SKM-1 (cell line): ENCODE measurements at regions not wholly inside any gene's neighbourhood (a gene's known extent, or its start where the extent isn't known, plus 50 kb on each side); places are given as distances from the start of the nearest gene placed in this dataset.
A peak's percentile ranks its signal among the peaks of the same experiment; 100 is the strongest.
"Not testable (repeated sequence)": the region's sequence is repeated elsewhere in the genome, so short reads cannot be mapped to it uniquely, and the experiment has no call there.

Experiments
- DNase-seq: peaks from one replicate; lab custom pipeline; 2025; ENCODE audit not compliant: unreplicated experiment; lab: John Stamatoyannopoulos, UW

DNA sequence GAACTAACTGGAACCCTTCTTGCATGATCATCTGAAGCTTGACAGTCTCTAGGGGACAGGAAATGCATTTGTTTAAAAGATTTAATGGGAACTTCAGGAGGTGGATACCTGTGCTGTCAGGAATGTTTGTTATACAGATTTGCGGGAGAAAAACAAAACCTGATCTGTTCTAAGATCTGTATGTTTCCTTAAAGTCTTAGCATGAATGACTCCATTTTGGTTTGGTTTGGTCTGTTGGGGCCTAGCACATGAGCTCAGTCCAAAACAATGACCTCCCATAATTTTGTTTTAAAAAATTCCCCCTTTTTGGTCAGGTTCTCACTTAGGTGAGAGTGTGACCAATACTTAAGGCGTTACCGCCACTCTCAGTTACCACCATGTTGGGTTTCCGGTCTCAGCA lies 138.7 kb downstream of the AKR1D1 start:
- DNase-seq = no peak

DNA sequence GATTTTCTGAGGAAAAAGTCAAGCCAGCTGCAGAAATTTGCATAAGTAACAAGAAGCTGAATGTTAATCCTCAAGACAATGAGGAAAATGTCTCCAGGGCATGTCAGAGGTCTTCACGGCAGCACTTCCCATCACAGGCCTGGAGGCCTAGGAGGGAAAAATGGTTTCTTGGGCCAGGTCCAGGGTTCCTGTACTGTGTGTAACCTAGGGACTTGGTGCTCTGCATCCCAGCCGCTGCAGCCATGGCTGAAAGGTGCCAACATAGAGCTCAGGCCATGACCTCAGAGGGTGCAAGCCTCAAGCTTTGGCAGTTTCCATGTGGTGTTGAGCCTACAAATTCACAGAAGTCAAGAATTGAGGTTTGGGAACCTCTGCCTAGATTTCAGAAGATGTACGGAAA lies 144.1 kb downstream of the AKR1D1 start:
- not testable (repeated sequence) for DNase-seq

DNA sequence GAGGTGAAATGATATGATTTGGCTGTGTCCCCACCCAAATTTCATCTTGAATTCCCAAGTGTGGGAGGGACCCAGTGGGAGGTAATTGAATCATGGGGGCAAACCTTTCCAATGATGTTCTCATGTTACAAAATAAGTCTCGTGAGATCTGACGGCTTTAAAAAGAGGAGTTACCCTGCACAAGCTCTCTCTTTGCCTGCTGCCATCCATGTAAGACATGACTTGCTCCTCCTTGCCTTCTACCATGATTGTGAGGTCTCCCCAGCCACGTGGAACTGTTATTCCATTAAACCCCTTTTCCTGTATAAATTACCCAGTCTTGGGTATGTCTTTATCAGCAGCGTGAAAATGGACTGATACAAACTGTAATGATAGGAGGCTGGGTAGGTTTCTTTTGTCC lies 145.1 kb downstream of the AKR1D1 start:
- DNase-seq = not testable (repeated sequence)

DNA sequence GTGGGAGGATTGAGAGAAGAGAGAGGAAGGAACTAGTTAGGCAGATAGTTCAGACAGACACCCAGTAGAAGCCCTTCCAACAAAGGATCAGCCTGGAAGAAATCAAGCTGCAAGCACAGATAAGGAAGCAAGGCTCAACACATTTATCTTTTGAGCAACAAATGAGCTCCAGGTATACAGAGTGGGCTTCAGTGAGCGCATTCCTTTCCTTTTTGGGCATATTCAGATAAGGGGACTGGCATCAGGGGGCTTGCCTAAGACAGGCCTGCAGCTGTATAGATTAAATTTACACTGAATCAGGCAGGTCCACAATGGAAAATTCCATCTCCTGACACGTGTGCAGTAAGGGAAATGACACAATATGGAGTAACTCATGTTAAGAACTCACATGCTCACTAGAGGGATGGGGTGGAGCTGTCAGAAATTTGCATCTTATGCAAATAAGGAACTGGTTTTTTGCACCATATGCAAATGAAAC lies 147.2 kb downstream of the AKR1D1 start:
- no peak for DNase-seq

DNA sequence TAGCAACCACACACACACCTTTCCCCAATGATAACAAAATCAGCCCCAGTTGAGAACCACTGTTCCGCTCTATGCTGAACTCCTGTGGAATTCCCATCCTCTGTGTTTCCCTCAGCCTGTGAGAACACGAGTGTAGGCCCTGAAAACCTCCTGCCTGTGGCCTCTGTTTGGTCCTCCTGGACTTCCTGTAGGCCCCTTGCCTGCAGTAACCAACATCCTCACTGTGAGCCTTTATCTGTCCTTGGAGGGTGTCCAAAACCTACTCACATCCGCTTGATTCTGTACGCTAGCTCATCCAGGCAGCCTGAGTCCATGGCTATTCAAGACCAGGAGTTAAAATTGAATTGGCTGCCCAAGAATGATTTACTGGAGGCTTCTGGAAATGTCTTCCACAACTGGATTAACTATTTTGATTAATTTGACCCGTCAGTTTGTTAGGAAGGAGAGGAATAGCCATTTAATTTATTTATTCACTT lies 149.8 kb downstream of the AKR1D1 start:
- DNase-seq = no peak

DNA sequence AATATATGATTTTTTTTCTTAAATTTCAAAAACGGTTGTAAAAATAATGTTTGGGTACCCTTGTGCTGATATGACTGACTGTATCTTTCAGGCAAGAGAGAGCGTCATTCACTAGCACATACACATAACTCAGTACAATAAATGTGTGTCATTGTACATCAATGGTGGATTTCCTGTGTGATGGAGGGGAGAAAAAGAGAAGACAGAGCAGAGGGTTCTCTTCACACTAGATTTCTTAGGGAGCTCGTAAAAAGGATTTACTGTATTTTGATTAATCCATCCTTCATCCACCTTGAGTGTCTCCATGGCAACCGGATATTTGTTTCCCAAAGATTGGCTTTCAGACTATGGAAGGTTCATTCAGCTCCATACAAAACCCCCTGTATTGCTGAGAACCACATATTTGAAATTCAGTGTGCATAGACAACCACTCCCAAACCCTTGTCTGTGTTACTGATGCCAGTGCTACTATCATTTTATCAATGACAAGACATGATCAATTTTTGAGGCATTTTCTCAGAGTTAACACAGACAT lies 150.6 kb downstream of the AKR1D1 start:
- no peak for DNase-seq

DNA sequence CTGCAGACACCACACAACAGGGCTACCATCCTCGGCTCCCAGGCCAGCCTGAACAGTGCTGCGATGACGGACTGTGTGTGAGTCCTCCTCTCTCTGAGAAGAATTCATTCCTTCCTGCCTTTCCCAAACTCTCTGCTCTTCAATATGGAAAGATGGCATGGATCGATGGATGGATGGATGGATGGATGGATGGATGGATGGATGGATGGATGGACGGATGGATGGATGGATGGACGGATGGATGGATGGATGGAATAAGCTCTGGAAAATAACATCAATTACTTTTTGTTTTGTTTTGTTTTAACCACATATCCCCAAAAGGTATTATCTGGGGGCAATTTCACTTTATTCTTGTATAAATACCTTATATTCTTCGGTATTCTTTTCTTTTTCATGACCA lies 151.9 kb downstream of the AKR1D1 start:
- DNase-seq = no peak

DNA sequence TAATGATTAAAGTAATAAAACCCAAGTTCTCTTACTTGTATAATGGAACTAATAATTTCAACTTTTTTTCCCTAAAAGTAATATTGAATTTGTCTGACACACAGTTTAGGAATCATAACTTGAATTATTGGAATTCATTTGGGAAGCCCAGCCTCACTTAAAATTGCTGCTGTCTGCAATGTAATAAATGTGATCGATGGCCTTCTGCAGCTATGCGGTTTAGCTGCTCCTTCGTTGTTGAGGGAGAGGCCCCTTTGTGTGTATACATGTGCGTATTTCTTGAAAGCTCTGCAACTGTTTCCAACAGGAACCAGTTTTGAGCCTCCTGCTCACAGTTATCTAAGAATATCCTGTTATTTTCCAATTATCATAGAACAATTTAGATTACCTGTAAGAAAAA lies 152.5 kb downstream of the AKR1D1 start:
- DNase-seq = no peak

DNA sequence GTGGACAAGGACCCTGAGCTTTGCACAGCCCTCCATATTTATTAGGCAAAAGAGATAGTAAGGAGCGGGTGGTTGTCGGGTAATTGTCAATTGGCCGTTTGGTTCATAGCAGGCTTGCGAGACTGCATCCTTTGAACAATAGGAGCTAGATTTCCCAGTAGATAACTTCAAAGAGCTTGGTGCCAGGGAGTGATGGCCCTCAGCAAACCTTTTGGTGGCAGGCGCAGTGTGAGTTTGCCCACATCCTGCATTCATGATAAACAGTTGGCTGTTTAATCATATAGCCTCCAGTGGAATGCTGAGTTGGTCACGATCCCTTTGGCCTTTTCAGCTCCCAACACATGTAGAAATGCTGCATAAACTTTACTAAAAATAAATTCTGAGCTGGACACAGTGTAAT lies 156.9 kb downstream of the AKR1D1 start:
- DNase-seq = no peak

DNA sequence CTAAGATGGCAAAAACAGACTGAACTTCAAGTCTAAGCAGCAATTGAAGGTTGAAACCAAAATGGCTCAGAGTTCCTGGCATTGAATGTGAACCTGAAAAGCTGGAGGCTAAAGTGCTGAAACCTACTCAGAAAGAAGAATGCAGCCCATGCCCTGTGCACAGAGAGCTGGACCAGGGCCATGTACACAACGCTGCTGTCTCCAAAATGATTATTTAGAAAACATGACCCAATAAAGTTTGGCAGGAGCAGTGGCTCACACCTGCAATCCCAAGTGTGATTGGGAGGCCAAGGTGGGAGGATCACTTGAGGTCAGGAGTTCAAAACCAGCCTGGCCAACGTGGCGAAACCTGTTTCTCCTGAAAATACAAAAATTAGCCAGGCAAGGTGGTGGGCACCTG lies 158.9 kb downstream of the AKR1D1 start:
- no peak for DNase-seq

DNA sequence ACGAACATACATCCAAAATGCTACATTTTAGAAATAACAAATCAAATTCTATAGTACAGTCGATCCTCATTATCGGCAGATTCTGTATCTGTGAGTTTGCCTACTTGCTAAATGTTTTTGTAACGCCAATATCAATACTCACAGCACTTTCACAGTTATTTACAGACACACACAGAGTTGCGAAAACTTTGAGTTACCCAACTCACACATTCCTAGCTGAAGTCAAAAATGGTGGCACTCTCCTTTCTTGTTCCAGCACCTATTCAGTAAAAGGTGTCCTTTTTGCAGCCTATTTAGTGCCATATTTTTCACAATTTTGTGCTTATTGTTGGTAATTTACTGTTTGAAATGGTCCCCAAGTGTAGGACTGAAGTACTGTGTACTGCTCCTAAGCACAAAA lies 161.7 kb downstream of the AKR1D1 start:
- DNase-seq = no peak

DNA sequence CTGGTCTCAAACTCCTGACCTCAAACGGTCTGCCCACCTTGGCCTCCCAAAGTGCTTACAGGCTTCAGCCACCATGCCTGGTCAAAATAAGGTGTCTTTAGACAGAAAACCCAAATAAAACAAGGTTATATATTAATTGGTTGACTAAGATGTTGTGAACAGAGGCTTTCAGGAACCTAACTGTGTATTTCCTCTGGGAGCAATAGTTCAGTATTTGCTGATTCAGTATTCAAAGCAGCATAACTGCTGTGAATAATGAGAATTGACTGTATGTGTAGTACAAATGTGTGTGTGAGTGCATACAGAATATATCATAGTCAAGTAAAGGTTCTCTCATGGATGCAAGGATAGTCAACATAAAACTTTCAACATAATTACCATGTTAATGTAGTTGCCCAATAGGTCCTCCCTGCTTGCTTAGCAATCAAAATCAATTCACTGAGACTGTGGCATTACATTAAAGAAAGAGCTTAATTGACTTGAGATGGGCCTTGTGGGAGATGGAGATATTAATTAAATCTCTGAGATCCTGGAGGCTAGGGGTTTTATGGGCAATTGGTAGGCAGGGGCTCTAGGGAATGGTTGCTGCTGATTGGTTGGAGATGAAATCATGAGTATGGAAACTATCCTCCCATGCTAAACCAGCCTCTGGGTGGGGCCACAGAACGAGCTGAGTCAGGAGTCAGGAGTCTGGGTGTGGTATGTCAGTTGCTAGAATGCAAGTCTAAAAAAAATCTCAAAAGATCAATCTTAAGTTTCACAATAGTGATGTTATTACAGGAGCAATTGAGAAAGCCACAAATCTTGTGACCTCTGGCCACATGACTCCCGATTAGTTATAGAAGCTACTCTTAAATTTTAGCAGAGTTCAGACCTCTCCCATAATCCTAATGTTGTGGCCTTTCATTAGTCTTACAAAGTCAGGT lies 162.7 kb downstream of the AKR1D1 start:
- DNase-seq = no peak

DNA sequence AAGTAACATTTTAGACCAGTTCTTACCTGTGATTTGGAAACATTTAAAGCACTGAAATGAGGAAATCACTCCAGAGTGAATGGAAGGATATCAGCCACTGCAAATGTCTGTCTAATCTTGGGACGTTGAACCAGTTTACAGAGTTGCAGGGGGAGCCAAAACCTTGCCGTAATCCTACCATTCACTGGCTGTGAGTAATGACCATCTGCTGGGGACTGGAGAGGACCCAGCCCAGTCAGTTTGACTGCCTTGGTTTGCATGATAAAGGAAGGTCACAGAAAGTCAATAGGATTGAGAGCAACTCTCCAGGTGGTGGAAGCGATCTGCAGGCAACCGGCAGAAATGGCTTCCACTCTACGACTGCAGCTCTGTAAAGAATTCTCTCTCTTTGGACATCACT lies 167.2 kb downstream of the AKR1D1 start:
- no peak for DNase-seq

DNA sequence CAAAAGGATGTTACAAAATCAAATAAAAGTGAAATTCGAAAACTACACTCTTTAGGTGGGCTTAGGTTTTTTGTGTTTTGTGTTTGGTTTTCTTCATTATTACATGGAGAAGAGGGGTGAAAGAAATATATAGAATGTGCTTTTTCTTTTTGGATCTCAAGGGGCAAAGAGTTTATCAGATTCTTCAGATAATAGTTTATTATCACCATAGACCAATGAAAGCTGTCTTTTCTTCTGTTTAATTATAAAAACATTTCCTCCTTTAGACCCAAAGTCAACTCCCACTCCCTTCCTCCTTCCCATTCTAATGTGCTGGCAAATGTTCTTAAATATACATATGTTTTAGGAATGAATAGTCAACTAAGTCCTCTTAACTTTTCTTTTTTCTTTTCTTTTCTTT lies 167.6 kb downstream of the AKR1D1 start:
- DNase-seq = no peak

DNA sequence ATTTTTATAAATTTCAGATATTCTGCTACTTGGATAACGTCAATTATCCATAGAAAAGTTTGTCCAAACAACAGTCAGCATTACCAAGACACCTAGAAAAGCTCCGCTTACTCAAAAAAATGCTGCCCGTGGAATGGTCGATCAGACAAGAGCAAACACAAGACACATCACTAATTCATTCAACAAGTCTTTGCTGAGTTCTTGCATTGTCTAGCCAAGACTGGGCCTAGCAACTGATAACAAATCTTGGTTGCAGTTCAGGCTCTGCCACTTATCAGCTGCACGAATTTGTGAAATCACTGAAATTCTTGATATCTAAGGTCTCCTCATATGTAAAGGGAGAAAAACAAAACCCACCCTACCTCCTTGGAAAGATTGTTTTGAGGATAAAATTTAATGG lies 168.3 kb downstream of the AKR1D1 start:
- DNase-seq = no peak

DNA sequence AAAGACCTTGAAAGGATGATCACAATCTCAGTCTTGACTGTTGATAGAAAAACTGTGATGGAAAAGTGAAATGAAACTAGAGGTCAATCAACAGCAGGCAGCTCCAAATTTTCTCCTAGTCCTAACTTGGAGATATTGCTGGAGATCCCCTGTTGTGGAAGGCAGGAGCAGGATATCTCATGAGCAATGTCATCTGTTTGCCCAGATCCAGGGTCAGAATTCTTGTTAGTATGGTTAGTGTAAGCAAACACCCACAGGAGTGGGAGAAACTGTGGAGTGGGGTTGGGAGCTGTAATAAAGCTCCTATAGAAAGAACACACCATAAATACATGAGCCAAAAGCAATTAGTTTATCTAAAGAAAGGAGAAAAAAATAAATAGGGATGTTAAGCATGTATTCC lies 169.0 kb downstream of the AKR1D1 start:
- no peak for DNase-seq

DNA sequence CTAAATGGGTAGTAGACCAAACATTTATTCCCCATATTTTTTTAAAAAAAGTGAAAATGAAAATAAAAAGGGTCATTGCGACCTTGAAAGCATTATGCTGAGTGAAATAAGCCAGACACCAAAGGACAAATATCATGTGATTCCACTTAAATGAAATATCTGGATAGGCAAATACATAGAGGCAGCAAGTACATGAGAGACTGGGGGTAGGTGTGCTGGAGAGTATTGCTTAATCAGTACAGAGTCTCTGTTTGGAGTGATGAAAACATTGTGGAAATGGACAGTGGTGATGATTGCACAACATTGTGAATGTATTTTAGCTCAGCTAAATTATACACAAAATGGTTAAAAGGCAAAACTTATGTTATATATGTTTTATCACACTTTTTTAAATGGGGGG lies 169.4 kb downstream of the AKR1D1 start:
- DNase-seq = peak; percentile 66

DNA sequence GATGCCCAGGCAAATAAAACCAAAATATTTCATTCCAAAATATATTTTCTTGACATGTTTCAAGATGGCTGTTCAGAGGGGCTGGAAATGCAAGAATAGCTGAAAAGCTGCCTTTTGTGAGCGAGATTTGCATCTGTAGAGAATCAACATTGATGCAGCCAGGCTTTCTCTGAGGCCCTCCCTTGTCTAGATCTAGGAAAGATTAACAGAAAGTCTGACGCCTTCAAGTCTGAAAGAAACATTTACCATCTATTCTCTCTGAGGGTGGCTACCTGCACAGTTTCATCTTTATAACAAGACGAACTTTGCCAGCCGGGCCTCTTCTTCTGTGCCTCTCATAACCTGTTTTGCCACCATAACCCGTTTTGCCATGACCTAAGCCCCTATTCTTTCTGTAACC lies 170.2 kb downstream of the AKR1D1 start:
- no peak for DNase-seq

DNA sequence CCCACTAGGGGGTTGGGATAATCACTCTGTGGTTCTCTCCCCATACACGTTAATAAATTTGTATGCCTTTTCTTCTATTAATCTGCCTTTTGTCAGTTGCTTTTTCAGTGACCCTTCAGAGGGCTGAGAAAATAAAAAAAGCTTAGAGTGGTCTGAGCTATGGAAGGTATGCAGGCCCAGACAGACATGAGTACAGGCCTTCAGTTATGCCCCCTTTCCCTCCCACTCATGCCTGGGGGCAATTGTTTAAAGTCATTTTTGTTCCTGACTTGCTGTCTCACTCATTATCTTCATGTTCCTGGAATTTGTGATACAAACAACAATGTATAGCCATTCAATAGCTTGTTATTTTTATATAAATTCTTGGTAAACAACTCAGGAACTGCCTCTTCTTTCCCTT lies 170.8 kb downstream of the AKR1D1 start:
- DNase-seq = no peak

DNA sequence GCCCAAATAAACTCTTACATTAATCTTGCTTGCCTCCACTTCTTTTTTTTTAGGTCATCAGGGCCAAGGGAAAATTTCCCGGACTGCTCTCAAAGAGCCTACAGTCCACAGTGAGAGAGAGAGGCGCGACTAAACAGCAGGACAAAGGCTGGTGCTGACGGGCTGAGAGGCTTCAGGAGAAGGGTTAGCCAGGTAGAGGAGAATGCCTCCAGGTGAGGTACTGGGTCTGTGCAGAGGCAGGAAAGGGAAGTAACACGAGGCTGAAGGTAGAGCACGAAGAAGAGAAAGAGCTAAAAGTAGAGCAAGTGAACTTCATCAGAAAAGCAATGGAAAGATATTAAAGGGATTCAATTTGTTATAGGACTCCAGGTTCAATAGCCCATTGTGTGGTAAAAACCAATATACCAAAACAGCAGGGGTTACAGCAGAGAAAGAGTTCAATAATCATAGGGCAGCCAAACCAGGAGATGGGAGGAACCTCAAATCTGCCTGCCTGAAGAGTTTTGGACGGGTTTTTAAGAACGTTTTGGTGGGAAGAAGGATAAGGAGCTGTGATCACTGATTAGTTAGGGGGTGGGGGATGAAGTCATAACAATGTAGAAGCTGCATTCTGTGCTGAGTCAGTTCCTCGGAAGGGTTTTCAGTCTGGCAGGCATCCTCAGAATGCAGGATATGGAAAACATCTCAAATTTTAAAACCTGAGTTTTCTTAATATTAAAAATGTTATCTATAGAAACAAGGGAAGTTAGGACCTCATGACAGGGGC lies 171.5 kb downstream of the AKR1D1 start:
- no peak for DNase-seq

DNA sequence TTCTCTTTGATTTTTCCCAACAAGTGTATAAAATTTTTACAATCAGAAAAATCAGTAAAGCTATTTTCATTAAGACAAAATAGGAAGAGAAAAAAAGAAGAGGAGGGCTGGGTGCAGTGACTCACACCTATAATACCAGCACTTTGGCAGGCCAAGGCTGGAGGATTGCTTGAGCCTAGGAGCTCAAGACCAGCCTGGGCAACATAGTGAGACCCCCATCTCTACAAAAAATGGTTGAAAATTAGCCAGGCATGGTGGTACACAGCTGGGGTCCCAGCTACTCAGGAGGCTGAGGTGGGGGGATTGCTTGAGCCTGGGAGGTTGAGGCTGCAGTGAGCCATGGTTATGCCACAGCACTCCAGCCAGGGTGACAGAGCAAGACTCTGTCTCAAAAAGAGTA lies 172.3 kb downstream of the AKR1D1 start:
- no peak for DNase-seq

DNA sequence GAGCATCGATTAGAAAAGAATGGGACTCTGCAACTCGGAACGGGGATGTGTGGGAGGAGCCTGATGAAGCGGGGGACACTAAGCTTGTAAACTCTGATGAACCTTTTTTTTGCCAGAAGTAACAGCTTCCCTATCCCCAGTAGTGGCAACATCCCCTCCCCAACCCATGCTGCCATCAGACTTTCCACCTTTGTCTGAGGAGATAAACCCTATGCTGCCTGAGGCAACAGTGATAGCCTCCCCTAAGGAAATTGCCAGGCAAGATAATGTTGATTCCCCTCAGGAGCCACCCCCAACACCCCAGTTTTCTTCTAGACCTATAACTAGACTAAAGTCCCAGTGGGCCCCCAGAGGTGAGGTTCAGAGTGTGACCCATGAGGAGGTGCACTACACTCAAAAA lies 173.7 kb downstream of the AKR1D1 start:
- no peak for DNase-seq
